ENCODE measurements at regions not wholly inside any gene's neighbourhood (a gene's known extent, or its start where the extent isn't known, plus 50 kb on each side); places are given as distances from the start of the nearest gene placed in this dataset.

DNA sequence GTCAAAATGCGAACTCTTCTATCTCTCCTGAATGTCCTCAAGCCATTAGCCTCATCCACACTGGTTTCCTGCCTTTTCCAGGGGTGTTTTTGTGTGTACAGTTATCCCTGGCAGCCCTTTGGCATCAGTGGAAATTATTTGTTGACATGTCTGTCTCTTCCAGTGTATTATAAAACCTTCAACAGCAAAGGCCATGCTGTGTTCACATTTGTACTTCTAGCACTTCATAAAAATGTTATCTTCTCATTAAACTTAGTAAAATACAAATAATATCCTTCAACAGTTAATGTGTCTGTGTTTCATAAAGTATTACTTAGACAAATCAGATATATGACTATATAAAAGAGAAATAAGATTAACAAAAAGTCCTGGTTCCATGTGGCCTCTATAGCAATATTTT is 359.5 kb upstream of the ARGLU1 start:
- Histone ChIP-seq H3K4me3 (replicated peaks; ENCODE audit: low read depth, low read length) (no peak overlapping the region), H3K27me3 (replicated peaks; ENCODE audit: control insufficient read depth, insufficient read depth, low read length) (no peaks in the 10 kb centered on the region), H3K36me3 (ENCODE audit: control insufficient read depth, insufficient read depth, low read length) (no peaks in the 10 kb centered on the region)
- TF ChIP-seq, protein P1, sequence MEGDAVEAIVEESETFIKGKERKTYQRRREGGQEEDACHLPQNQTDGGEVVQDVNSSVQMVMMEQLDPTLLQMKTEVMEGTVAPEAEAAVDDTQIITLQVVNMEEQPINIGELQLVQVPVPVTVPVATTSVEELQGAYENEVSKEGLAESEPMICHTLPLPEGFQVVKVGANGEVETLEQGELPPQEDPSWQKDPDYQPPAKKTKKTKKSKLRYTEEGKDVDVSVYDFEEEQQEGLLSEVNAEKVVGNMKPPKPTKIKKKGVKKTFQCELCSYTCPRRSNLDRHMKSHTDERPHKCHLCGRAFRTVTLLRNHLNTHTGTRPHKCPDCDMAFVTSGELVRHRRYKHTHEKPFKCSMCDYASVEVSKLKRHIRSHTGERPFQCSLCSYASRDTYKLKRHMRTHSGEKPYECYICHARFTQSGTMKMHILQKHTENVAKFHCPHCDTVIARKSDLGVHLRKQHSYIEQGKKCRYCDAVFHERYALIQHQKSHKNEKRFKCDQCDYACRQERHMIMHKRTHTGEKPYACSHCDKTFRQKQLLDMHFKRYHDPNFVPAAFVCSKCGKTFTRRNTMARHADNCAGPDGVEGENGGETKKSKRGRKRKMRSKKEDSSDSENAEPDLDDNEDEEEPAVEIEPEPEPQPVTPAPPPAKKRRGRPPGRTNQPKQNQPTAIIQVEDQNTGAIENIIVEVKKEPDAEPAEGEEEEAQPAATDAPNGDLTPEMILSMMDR (IDR thresholded peaks at IDR 0.05; ENCODE audit: insufficient read depth, low read length, poor library complexity, severe bottlenecking): no peak
- no peak for DNase-seq (ENCODE audit: extremely low read depth, insufficient read length)

- TF ChIP-seq, protein P1 (IDR thresholded peaks at IDR 0.05; ENCODE audit: insufficient read depth, low read length, poor library complexity, severe bottlenecking): no peak
- H3K4me3 ChIP-seq (replicated peaks; ENCODE audit: low read depth, low read length): no peak overlapping the region
- no peaks in the 10 kb centered on the region for H3K36me3 ChIP-seq (ENCODE audit: control insufficient read depth, insufficient read depth, low read length)
- no peak for DNase-seq (ENCODE audit: extremely low read depth, insufficient read length)
- H3K27me3 ChIP-seq (replicated peaks; ENCODE audit: control insufficient read depth, insufficient read depth, low read length): no peaks in the 10 kb centered on the region
Measured at GRCh38 chr13:106922384-106922783, 354.4 kb upstream of the ARGLU1 start.

- no peak for DNase-seq (ENCODE audit: extremely low read depth, insufficient read length)
- TF ChIP-seq, protein P1 (IDR thresholded peaks at IDR 0.05; ENCODE audit: insufficient read depth, low read length, poor library complexity, severe bottlenecking): no peak
- Histone ChIP-seq H3K36me3 (ENCODE audit: control insufficient read depth, insufficient read depth, low read length) (no peaks in the 10 kb centered on the region), H3K4me3 (replicated peaks; ENCODE audit: low read depth, low read length) (no peak overlapping the region), H3K27me3 (replicated peaks; ENCODE audit: control insufficient read depth, insufficient read depth, low read length) (no peaks in the 10 kb centered on the region)
Measured at GRCh38 chr13:106919638-106920037, 351.7 kb upstream of the ARGLU1 start.

DNA sequence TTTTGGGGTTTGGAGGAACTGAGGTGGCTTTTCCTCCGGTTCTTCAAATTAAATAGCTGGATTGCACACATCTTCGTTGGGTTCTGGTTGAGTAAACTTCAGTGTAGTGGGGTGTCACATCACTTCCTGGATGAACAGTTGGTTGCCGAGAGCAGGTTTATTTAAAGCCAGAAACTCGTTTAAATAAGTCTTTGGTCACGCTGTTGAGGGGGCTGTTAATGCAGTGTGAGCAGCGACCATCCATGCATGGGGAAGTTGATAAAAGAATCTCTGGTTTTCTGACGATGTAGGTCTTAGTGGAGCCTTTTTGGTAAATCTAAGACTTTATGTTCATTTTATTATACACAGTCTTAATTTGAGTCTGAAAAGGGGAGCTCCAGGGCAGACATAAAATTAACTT is 351.2 kb upstream of the ARGLU1 start:
- Histone ChIP-seq H3K27me3 (replicated peaks; ENCODE audit: control insufficient read depth, insufficient read depth, low read length) (no peaks in the 10 kb centered on the region), H3K36me3 (ENCODE audit: control insufficient read depth, insufficient read depth, low read length) (no peaks in the 10 kb centered on the region), H3K4me3 (replicated peaks; ENCODE audit: low read depth, low read length) (no peak overlapping the region)
- TF ChIP-seq, protein P1 (IDR thresholded peaks at IDR 0.05; ENCODE audit: insufficient read depth, low read length, poor library complexity, severe bottlenecking): no peak
- DNase-seq (ENCODE audit: extremely low read depth, insufficient read length): peak; percentile 33

DNA sequence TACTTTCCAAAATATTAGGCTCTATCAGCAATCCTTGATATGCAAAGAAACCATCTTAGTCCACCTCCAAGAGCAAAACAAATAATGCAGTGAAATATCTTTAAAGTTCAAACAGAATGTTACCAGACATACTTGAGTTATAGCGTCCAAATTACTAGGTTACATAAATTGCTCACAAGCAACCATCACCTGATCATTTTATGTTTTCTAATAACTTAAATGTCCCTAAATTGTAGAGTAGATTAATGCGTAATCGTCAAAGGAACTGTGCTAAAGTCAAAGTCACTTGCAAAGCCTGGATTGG is 350.6 kb upstream of the ARGLU1 start:
- TF ChIP-seq, protein P1 (IDR thresholded peaks at IDR 0.05; ENCODE audit: insufficient read depth, low read length, poor library complexity, severe bottlenecking): no peak
- Histone ChIP-seq H3K27me3 (replicated peaks; ENCODE audit: control insufficient read depth, insufficient read depth, low read length) (no peaks in the 10 kb centered on the region), H3K4me3 (replicated peaks; ENCODE audit: low read depth, low read length) (no peak overlapping the region), H3K36me3 (ENCODE audit: control insufficient read depth, insufficient read depth, low read length) (no peaks in the 10 kb centered on the region)
- no peak for DNase-seq (ENCODE audit: extremely low read depth, insufficient read length)
